CD1c-positive myeloid dendritic cell (primary cell): ENCODE measurements at regions not wholly inside any gene's neighbourhood (a gene's known extent, or its start where the extent isn't known, plus 50 kb on each side); places are given as distances from the start of the nearest gene placed in this dataset.
"Not testable (repeated sequence)": the region's sequence is repeated elsewhere in the genome, so short reads cannot be mapped to it uniquely, and the experiment has no call there.

Experiments used
- DNase-seq: peaks from one replicate; pipeline ENCODE4 v3.0.0-alpha.2; 2016; ENCODE audit errors: extremely low spot score

- DNase-seq, result no peak
Measured at GRCh38 chr14:23751616-23752015, 115.5 kb downstream of the DHRS2 start.

GRCh38 chr14:23763394-23763793 is 127.2 kb downstream of the DHRS2 start:
- no peak for DNase-seq

GRCh38 chr14:23766737-23767401 is 130.7 kb downstream of the DHRS2 start:
- DNase-seq, result no peak

GRCh38 chr14:23769221-23769728 is 133.1 kb downstream of the DHRS2 start:
- not testable (repeated sequence) for DNase-seq

- no peak for DNase-seq
Measured at GRCh38 chr14:23773981-23774380, 137.8 kb downstream of the DHRS2 start.

GRCh38 chr14:23776296-23776695 is 140.1 kb downstream of the DHRS2 start:
- no peak for DNase-seq

- DNase-seq, result no peak
Measured at GRCh38 chr14:23785208-23785607, 149.0 kb downstream of the DHRS2 start.

- DNase-seq, result no peak
Measured at GRCh38 chr14:23787436-23787835, 151.3 kb downstream of the DHRS2 start.

- no peak for DNase-seq
Measured at GRCh38 chr14:23789696-23790095, 153.5 kb downstream of the DHRS2 start.

GRCh38 chr14:23793532-23793931 is 157.4 kb downstream of the DHRS2 start:
- no peak for DNase-seq

- DNase-seq, result no peak
Measured at GRCh38 chr14:23800811-23801210, 152.8 kb upstream of the DHRS4 start.

- DNase-seq, result no peak
Measured at GRCh38 chr14:23801766-23802165, 151.8 kb upstream of the DHRS4 start.

GRCh38 chr14:23804817-23805216 is 148.8 kb upstream of the DHRS4 start:
- DNase-seq, result no peak

GRCh38 chr14:23805761-23806160 is 147.8 kb upstream of the DHRS4 start:
- no peak for DNase-seq

- no peak for DNase-seq
Measured at GRCh38 chr14:23814527-23815256, 138.9 kb upstream of the DHRS4 start.

GRCh38 chr14:23816371-23816770 is 137.2 kb upstream of the DHRS4 start:
- no peak for DNase-seq

GRCh38 chr14:23817164-23817767 is 136.3 kb upstream of the DHRS4 start:
- no peak for DNase-seq

GRCh38 chr14:23827100-23827892 is 126.3 kb upstream of the DHRS4 start:
- peak; percentile 81 for DNase-seq

- no peak for DNase-seq
Measured at GRCh38 chr14:23828001-23828400, 125.6 kb upstream of the DHRS4 start.

- DNase-seq, result peak; percentile 72
Measured at GRCh38 chr14:23828616-23829015, 125.0 kb upstream of the DHRS4 start.

GRCh38 chr14:23829736-23830471 is 123.7 kb upstream of the DHRS4 start:
- peak; percentile 20 for DNase-seq
